Left kidney (tissue), 1 donor: ENCODE measurements at regions not wholly inside any gene's neighbourhood (a gene's known extent, or its start where the extent isn't known, plus 50 kb on each side); places are given as distances from the start of the nearest gene placed in this dataset.

Experiments used
- DNase-seq: peaks from one replicate; pipeline ENCODE4 v3.0.0-alpha.2; 2013

DNA sequence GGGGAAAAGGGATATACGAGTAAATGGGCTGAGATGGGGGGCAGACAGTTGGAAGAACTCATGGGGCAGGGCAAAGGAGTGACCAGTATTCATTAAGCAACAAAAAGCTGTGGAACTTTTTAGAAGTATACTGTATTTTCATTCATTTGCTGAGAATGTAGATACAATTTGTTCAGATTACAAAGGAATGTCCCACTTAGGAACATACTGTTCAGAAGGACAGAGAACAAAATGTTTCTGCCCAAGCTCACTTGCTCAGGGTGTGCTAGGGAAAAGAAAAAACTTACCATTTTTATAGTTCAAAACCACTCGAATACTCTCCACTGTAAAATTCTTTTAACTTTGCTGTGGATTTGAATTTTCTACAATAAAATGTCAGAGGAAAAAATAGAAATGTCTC lies 135.2 kb upstream of the AFF2 start:
- DNase-seq, result no peak

DNA sequence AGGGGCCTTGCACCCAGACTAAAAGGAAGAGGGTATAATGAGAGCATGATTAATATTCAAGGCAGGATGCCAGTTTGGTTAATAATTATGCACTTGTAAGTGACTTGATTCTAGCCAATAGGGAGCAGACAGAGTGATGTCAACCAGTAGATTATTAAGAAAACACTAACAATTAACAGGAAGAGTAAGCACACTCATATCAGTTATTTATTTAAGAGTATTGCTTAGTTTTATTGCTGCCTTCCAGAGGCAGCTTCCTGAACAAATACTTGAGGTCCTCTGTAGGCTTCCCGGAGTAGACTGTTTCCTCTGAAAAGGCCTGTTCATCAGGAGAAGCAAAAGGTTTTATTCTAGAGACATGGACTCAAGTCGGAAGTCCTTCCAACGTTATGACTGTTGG lies 129.1 kb upstream of the AFF2 start:
- no peak for DNase-seq

DNA sequence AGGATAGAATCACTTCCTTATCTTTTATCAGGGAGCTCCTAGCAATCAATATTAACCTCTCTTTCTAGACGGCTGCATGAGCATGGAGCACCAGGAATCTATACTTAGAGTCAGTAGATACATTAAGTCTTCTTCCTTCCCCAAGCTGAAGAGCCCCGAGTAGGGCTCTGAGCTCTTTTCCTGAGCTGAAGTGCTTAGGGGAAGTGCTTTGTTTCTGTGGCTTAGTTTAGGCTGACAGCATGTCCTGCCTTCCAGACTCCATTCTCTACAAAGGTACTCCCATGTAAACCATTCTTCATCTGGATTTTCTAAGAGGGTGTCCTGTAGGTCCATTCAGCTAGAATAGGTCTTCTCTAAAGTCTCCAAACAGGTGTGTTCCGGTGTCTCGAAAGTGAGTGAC lies 127.5 kb upstream of the AFF2 start:
- no peak for DNase-seq

DNA sequence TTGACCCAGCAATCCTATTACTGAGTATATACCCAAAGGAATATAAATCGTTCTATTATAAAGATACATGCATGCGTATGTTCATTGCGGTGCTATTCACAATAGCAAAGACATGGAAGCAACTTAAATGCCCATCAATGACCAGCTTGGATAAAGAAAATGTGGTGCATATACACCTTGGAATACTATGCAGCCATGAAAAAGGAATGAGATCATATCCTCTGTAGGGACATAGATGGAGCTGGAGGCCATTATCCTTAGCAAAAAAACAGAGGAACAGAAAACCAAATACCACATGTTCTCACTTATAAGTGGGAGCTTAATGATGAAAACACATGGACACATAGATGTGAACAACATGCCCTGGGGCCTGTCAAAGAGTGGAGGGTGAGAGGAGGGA lies 124.1 kb upstream of the AFF2 start:
- DNase-seq, result no peak

DNA sequence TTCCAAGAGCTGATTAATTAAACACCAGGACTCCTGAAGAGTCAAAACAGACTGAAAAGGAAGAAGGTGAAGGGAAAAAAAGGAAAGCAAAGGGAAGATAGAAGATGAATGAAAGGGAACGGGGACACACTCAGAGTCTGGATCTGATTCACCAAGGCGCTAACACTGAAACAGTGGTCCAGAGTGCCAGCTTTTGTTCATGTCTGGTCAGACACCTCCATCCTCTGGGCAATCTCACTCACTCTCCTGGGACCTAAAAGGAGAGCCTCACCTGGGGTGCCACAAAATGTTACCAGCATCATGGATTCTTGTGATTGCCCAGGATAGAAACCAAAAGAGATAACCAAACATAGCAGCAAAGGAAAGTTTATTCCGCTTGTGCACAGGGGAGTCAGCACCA lies 120.3 kb upstream of the AFF2 start:
- DNase-seq, result no peak

DNA sequence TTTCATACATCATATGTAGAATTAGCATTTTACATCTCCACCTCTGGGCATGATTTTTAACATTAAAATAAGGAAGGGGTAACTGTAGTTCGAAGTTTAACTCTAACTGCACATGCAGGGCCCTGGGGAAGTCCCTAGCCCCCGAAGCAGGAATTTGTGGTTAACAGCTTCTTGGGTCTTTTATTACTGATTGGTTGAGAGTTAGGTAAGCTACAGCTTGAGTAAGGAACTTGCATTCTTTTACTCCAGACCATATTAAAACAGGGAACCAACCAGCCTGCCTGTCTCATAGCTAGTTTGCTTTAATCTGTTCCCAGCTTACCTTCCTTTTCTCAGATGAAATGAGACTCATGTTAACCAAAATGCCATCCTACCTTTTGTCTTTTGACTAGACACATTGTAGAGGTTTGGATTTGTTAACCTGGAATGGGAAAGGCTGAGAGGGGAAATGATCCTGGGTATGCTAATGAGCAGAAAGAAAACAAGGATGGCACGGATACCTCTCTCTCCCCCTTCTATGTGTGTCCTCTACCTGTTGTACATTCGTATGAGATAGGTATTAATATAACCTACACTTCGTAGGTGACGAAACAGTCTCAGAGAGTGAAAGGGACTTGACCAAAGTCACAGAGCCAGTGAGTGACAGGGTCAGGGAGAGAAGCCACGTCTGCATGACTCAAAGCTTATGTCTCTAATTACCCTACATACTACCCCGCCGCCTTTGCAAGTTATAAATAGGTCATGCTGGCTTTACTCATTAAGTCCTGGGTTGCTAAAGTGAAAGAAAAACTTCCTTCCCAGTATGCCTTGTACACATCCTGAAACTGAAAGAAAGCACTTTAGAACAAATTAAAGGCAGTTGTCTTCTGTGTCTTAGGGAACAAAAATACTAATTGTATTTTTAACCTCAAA lies 119.5 kb upstream of the AFF2 start:
- no peak for DNase-seq

DNA sequence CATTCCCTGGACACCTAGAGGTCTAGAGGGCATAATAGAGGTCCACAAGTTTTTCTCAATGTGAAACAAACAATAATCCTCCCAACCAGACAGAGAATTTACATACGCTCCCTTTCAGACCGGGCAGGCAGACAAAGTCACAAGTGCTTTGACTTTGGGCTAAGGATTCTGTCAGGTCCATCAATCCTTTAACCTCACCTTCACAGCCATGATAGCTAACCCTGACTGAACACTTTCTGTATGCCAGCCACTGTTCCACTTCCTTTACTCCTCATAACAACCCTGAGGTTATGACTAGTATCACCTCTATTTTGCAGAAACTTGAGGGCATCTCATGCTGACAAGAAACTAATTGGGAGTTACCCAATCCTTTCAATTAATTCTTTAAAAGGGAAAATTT lies 118.8 kb upstream of the AFF2 start:
- DNase-seq, result no peak

DNA sequence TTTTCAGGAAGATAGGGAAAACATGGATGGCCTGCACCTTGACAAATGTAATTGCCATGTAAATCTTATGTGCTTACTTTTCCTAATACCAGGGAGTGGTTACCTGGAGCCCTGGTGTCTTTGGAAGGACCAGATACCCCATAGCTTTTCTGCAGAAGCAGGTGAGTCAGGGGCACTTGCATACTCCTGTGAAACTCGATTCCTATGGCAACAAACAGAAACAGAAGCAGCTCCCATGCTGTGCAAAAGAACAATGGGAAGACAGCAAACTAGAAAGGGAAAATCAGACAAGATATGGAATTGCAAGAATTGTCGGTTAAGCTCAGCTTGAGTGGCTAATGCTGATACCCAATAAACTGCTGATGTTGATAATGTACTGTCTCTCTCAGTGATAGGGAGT lies 117.4 kb upstream of the AFF2 start:
- no peak for DNase-seq

DNA sequence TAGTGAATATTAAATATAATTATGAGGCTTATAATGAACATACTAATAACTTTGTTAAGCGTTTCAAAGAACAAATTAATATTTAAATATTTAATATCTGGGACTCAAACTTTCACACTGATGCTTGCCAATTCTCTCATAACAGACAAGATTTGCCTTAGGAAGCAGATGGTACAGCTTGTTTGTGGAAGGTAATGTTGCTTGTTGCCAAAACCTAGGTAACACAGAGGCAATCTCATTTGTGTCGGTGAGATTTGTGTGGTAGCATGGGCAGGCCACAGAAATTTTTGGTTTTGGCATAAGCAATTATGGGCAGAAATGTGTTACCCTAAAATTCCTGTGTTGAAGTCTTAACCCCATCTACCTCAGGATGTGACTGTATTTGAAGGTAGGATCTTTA lies 114.9 kb upstream of the AFF2 start:
- DNase-seq, result no peak

DNA sequence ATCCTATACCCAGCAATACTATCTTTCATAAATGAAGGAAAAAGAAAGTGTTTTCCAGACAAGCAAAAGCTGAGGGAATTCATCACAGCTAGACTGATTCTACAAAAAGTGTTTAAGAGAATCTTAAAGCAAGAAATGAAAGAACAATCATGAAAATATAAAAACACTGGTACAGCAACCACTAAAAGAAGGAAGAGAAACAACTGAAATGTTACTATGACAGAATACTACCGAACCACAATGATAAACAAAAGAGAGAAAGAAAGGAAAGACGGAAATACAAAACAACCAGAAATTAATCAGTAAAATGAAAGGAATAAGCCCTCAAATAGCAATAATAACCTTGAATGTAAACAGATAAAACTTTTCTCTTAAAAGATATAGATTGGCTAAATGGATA lies 110.8 kb upstream of the AFF2 start:
- no peak for DNase-seq

DNA sequence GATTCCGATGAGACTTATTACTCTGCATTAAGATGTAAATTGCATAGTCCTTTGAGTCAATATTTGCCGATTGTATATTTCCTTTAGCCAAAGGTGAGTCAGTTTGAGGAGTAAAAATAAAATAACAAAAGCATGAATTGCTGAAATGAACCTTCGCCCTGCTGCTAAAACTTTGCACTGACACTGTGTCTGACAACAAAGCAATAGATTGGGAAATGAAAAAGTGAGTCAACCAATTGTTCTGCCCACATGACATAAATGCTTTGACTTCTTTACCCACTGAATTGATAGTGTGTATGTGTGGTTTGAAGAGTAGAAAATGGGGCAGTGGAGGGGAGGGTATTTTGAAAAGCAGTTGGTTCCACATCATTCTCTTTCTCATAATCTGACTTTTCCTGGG lies 88.4 kb upstream of the AFF2 start:
- DNase-seq, result no peak

DNA sequence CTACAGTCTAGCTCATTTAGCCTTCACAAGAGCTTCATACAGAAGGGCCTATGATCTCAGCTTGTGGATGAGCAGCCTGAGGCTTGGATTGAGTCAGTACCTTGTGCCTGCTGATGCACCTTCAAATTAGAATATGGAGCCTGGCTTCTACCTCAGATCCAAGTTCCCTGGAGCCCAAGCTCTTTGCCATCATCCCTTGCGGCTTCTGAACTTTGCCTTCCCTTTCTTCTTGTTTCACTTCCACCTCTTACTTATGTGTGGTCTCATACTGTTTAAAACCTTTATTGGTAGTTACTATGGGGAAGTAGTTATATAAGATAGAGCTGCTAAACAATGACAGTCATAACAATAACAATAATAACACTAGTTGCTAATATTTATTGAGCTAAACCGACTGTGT lies 84.3 kb upstream of the AFF2 start:
- DNase-seq, result no peak

DNA sequence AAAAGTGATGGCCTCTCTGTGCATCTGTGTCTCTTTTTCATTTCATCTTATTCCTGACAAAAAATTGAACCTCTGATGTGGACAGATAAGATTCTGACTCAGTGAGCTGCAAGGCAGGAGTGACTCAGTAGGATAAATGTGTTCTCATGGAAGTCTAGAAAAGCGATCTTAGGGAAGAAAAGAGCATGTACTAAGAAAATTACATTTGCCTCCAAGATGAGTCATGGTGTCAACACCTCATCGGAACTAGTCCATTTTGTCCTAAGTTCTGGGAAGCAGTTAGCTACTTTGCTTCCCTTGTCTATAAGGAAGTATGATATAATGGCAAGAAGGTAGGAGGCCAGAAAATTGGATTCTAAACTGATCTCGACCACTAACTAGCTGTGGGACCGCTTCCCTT lies 83.5 kb upstream of the AFF2 start:
- DNase-seq, result no peak

DNA sequence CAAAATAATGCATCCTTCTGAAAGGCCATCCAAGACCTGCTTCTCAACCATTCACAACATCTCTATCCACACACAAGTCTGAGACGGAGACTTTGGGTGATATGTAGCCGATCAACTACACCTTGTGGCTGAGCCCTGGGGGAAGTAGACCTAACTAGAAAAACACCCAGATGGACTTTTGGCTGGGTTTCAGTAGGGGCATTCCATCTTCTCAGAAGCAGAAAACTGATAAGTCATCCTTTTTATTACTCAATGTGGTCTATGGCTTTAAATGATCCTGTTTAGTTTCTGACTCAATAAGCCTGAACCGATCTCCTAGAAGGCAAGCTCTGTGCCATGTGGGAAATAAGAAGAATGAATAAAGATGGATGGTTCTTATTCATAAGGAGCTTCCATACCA lies 82.5 kb upstream of the AFF2 start:
- DNase-seq, result no peak

DNA sequence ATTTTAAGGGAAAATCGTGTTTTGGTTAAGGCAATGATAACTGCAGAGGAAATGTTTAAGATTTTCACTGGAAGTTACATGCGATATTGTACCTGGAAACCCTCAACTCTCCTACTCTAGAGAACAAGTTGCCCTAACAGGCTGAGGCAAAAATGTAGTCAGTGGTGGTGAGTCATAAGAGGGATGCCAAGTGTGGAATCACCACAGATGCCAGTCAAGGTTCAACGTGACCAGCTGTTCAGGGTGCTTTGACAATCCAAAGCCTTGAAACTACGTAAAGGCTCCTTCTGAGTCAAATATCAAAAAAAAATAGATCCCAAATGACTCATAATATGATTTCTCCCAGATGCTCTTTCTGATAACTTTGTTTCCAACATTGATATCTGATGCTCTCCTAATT lies 77.9 kb upstream of the AFF2 start:
- no peak for DNase-seq

DNA sequence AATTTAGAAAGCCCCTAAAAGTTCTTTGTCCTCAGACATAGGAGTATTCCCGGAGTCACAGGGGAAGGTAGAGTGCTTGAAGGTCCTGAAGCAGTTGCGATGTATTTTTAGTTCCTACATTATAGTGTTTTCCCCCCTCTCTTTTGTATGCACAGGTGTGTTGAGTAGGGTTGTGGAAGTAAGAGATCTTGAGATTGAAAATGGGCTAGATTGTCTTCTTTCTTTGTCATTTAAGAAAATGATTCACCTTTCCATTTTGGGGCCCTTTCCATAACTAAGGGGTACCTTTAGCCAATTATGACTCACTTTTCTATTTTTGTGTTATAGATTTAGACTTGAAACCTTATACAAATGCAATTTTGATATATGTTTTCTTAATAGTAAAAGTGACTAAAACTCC lies 75.8 kb upstream of the AFF2 start:
- DNase-seq, result no peak

DNA sequence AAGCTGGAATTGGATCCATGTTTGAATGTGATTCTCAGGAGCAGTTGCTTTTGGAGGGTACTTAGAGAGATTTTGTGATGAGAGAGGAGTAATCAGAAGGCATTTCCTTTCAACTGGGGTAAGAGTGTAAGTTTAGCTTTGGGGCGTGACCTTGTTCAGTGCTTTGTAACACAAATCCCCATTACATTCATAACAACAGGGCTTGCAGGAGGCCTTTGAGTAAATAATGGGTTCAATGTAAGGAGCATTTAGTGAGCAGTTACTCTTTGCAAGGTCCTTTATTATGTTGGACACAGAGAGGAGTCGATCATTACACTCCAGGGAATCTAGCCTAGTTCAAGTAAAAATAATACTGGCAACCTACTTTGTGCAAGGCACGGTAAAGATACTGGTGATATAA lies 74.0 kb upstream of the AFF2 start:
- no peak for DNase-seq

DNA sequence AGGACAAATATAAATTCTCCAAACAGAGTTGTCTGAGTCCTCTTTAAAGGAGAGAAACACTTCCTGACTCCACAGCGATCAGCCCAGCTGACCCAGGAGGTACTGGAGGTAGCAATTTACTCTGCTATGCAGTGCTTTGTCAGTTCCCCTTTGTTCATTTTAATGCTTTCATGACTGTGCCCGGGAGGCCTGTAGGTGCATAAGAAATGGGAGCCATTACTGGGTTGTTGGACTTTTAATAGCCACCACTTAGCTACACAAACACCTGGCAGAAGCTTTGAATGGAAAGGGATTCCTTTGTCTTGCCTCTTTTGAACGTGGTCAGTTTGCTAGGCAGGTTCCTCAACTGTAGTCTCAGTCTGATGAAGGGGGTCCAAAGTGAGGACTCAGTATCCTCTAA lies 59.0 kb upstream of the AFF2 start:
- DNase-seq, result no peak

DNA sequence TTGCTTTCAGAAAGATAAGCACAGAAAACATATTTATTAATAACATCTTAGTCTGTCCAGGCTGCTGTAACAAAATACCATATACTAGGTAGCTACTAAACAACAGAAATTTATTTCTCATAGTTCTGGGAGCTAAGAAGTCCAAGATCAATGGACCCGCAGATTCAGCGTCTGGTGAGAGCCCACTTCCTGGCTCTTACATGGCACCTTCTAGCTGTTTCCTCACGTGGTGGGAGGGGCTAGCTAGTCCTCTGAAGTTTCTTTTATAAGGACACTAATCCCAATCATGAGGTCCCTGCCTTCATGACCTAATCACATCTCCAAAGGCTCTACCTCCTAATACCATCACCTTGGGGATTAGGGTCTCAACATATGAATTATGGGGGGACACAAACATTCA lies 57.2 kb upstream of the AFF2 start:
- DNase-seq, result no peak

DNA sequence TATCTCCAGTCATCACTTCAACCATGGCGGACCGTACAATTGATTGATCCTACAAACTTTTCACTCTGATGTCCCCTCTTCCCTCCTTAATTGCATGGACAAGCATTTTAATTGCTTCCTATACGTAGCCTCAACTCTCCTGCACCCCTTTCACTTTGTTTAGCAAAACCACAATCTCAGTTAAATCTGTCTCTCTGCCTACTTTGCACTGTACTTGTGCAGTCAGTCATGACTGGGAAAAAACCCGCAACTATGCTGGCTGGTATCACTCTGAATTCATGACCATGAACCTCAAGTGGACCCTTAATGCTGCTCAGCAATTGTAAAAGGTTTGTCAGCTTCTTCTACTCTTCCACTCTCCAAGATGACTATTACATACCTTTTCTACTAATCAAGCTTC lies 51.7 kb upstream of the AFF2 start:
- no peak for DNase-seq
